H1 (cell line): ENCODE measurements at regions not wholly inside any gene's neighbourhood (a gene's known extent, or its start where the extent isn't known, plus 50 kb on each side); places are given as distances from the start of the nearest gene placed in this dataset.

Experiments
- ASH2L ChIP-seq: fragments of 200-600, 300-600 bp; sonication (generic); IDR thresholded peaks from one replicate; pipeline ENCODE4 v1.7.1; 2017; ENCODE audit warnings: low read length
- ATF3 ChIP-seq: IDR thresholded peaks from 2 replicates; pipeline ENCODE4 v1.6.1; 2011; ENCODE audit warnings: low read depth, mild to moderate bottlenecking, low read length; ENCODE audit not compliant: insufficient read depth
- CHD7 ChIP-seq: fragments of 300-600 bp; sonication (generic); IDR thresholded peaks from 2 replicates; pipeline ENCODE4 v1.7.1; 2012; ENCODE audit warnings: low read length, moderate library complexity, mild to moderate bottlenecking, inconsistent platforms; ENCODE audit not compliant: insufficient replicate concordance
- E2F6 ChIP-seq: IDR thresholded peaks from 2 replicates; pipeline ENCODE4 v1.6.1; 2012; ENCODE audit warnings: inconsistent platforms

- no peak for TF ChIP-seq CHD7
- no peak for TF ChIP-seq ASH2L
- no peak for TF ChIP-seq E2F6
- TF ChIP-seq ATF3: no peak
Measured at GRCh38 chr5:14003936-14004335, 59.4 kb upstream of the DNAH5 start (continued).
